Lower lobe of right lung (tissue), 2 donors: ENCODE measurements at regions not wholly inside any gene's neighbourhood (a gene's known extent, or its start where the extent isn't known, plus 50 kb on each side); places are given as distances from the start of the nearest gene placed in this dataset.

Experiments
- ATAC-seq, 2 donors: fragments of 200-7000 bp; cut with Tn5 transposase; one replicate each; pipeline ENCODE4 v1.9.1; 2020 to 2022; ENCODE audit warnings: mild to moderate bottlenecking in 2 of 2, moderate library complexity in 2 of 2
- DNase-seq: peaks from one replicate; pipeline ENCODE4 v3.0.0-alpha.2; 2020
- H3K27ac ChIP-seq: fragments of 200-600 bp; one replicate; pipeline ENCODE4 v1.8.0; 2022
- H3K27me3 ChIP-seq: fragments of 200-600 bp; one replicate; pipeline ENCODE4 v1.8.0; 2022; ENCODE audit warnings: low read depth
- H3K36me3 ChIP-seq: fragments of 200-600 bp; one replicate; pipeline ENCODE4 v1.8.0; 2022; ENCODE audit warnings: mild to moderate bottlenecking
- H3K4me1 ChIP-seq: fragments of 200-600 bp; one replicate; pipeline ENCODE4 v1.8.0; 2022
- H3K4me3 ChIP-seq: fragments of 200-600 bp; one replicate; pipeline ENCODE4 v1.8.0; 2022; ENCODE audit warnings: mild to moderate bottlenecking
- H3K9me3 ChIP-seq: fragments of 200-600 bp; one replicate; pipeline ENCODE4 v1.8.0; 2022
- intact Hi-C: fragments of 100-400 bp; cut with DNase I; formaldehyde crosslinking; loops from one replicate; pipeline ENCODE4 v1.11.0; 2022
- TF ChIP-seq, protein P1 (sequence below): fragments of 200-600 bp; IDR thresholded peaks from one replicate; pipeline ENCODE4 v1.8.0; 2022; ENCODE audit warnings: antibody characterized with exemption, mild to moderate bottlenecking
- donor health status: DM: no; HTN: yes; CAD: no; lungs with severe emphysema.

DNA sequence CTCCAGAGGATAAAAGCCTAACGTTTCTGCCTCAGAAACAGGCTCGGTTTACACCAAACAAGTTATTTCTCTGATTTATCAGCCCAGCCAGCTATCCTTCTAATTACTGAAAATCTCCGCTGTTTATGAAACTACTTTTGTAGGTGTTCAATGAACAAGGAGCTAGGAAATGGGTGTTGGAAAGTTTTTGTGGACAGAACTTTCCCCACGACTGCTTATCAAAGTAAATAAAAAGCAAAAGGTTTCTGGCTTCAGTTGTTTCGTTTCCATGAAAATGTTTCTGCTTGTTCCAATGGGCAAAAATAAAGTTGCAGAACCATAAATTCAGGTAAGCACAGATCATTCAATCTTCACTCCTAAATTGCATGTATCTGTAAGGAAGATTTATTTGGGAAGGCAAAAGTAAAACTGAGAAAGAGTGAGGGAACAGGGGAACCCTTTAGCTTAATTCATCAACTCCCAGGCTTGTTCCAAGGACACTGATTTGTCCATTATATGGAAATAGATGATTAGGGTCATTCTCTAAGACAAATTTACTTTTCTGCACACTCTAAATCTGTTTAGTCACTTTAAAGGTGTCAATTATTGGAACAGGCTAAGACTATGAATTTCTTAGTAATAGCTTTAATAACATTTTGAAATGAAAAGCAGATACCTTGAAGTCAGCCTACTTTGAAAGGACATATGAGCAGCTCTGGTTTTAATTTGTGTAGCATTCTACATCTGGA, 175.9 kb upstream of the CDKN3 start:
- Histone ChIP-seq H3K4me1 (peaks cover 10% of the 10 kb centered on the region), H3K36me3 (no peaks in the 10 kb centered on the region), H3K27ac (no peak overlapping the region), H3K9me3 (no peaks in the 10 kb centered on the region), H3K27me3 (peaks cover 27% of the 10 kb centered on the region), H3K4me3 (peak overlapping the region; percentile 42)
- TF ChIP-seq, protein P1, sequence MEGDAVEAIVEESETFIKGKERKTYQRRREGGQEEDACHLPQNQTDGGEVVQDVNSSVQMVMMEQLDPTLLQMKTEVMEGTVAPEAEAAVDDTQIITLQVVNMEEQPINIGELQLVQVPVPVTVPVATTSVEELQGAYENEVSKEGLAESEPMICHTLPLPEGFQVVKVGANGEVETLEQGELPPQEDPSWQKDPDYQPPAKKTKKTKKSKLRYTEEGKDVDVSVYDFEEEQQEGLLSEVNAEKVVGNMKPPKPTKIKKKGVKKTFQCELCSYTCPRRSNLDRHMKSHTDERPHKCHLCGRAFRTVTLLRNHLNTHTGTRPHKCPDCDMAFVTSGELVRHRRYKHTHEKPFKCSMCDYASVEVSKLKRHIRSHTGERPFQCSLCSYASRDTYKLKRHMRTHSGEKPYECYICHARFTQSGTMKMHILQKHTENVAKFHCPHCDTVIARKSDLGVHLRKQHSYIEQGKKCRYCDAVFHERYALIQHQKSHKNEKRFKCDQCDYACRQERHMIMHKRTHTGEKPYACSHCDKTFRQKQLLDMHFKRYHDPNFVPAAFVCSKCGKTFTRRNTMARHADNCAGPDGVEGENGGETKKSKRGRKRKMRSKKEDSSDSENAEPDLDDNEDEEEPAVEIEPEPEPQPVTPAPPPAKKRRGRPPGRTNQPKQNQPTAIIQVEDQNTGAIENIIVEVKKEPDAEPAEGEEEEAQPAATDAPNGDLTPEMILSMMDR = no peak
- DNase-seq (no peak), ATAC-seq (no peak)
- intact Hi-C loops = no loop called here

DNA sequence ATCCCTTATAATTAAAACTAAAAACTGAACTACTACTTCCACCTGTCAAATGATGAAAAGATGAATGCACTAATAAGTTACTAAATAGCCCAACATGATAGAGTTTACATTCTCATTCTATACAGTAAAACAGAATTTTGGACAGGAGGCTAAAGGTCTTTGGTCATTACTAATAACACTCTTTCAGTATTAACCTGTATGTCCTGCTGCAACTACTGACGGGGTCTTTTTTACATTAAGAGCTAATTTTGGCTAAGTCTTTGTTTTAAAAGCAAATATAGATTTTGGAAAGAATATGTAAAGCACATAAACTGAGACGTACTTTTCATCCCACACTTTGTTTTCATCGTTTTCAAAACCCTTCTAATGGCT, 175.4 kb upstream of the CDKN3 start:
- H3K27me3 ChIP-seq = peaks cover 27% of the 10 kb centered on the region
- intact Hi-C loops = no loop called here
- DNase-seq (no peak), ATAC-seq (no peak)
- H3K36me3 ChIP-seq = no peaks in the 10 kb centered on the region
- H3K27ac ChIP-seq = no peak overlapping the region
- peaks cover 10% of the 10 kb centered on the region for H3K4me1 ChIP-seq
- TF ChIP-seq, protein P1 = no peak
- H3K4me3 ChIP-seq = no peak overlapping the region
- no peaks in the 10 kb centered on the region for H3K9me3 ChIP-seq

DNA sequence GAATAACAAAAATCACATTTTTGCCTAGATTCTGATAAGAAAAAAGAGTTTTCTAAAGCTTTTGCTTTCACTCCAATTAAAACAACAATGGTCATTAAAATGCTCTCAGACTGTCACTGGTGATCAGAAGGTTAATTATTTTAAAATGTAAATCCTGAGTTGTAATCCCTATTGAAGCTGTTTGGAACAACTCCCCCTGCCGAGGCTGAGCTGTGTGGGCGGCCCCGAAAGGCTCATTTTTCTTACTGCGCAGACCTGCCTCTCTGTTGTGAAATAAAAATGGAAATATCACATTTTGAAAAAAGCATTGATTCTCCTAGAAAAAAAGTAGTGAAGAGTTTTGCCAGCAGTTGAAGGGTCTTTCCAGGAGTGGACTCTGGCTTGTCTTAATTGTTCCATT, 174.8 kb upstream of the CDKN3 start:
- H3K27ac ChIP-seq = no peak overlapping the region
- no peaks in the 10 kb centered on the region for H3K36me3 ChIP-seq
- intact Hi-C loops = no loop called here
- no peak for DNase-seq
- peaks cover 10% of the 10 kb centered on the region for H3K4me1 ChIP-seq
- H3K9me3 ChIP-seq = no peaks in the 10 kb centered on the region
- peaks cover 27% of the 10 kb centered on the region for H3K27me3 ChIP-seq
- ATAC-seq = no peak
- TF ChIP-seq, protein P1 = no peak
- H3K4me3 ChIP-seq = no peak overlapping the region

DNA sequence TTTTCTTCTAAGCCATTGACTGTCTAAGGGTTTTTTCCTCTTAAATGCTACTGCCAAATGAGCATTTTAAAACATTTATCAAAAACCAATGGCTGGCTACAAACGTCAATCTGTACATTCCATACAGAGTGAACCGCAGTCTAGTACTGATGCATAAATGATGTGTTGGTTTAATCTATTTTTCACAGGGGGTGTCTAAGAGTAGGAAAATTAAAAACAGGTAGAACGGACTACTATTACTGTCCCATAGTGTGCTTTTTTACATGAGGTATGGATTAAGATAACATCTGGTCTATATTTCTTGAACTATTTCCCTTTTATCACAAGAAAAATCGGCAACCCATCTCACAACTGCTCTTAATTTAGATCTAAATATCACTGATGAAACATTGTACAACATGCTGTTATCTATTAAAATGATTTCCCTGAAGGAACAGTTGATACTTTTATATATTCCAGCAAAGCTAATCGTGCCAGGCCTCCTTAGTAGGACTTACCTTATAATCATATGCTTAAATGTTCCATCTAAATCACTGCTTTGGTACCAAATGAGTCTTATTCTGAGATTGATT, 172.9 kb upstream of the CDKN3 start:
- no peak overlapping the region for H3K4me3 ChIP-seq
- TF ChIP-seq, protein P1 = no peak
- H3K27me3 ChIP-seq = peaks cover 19% of the 10 kb centered on the region
- DNase-seq = no peak
- peaks cover 10% of the 10 kb centered on the region for H3K4me1 ChIP-seq
- no peak overlapping the region for H3K27ac ChIP-seq
- H3K9me3 ChIP-seq = no peaks in the 10 kb centered on the region
- ATAC-seq = no peak
- H3K36me3 ChIP-seq = no peaks in the 10 kb centered on the region
- intact Hi-C loops = no loop called here

DNA sequence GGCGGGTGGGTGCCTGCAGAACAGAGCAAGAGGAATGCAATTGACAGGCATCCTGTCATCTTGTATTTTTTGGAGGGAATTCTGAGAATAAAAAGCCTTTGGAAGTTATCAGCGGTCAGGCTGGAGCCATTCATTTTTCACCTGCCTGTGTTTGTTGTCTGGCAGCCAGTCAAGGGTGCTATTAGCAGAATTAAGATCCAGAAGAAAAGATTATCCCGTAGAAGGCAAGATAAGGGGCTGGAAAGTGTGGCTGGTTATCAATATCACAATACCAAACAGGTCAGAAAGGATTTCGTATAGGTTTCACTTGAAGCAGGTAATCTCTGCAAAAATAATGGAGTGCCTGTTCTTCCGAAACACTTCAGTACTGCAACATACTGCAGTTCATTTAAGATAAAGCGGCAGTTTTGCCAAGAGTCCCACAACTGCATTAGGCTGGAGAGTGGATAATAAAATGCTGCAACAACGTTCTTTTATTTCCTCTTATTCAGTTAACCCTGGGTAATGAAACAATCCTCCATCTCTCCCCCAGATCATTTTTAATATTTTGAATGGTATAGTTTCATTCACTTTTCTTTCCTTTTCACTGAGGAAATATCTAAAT, 171.2 kb upstream of the CDKN3 start:
- Histone ChIP-seq H3K4me1 (peaks cover under 1% of the 10 kb centered on the region), H3K4me3 (no peak overlapping the region), H3K36me3 (no peaks in the 10 kb centered on the region), H3K9me3 (no peaks in the 10 kb centered on the region), H3K27ac (no peak overlapping the region), H3K27me3 (peaks cover 13% of the 10 kb centered on the region)
- DNase-seq (no peak), ATAC-seq (no peak)
- TF ChIP-seq, protein P1 = no peak
- intact Hi-C loops = no loop called here
